Peyer's patch (tissue), 4 donors: ENCODE measurements at regions not wholly inside any gene's neighbourhood (a gene's known extent, or its start where the extent isn't known, plus 50 kb on each side); places are given as distances from the start of the nearest gene placed in this dataset.

Experiments used
- CTCF ChIP-seq, 6 experiments: fragments of 450-650 bp in 4 of 6; fragments of 200-600 bp in 2 of 6; sonication (generic) in 1 of 6; IDR thresholded peaks; one replicate each; pipeline ENCODE4 v1.5.1; 2017 to 2019; ENCODE audit warnings: antibody characterized with exemption in 6 of 6, mild to moderate bottlenecking in 3 of 6, moderate library complexity in 1 of 6
- POLR2A ChIP-seq, 2 donors: fragments of 450-650 bp; IDR thresholded peaks; one replicate each; pipeline ENCODE4 v1.5.1; 2017; ENCODE audit warnings: antibody characterized with exemption in 2 of 2, mild to moderate bottlenecking in 2 of 2, moderate library complexity in 2 of 2

GRCh38 chr10:121659236-121659635 lies 61.0 kb upstream of the FGFR2 start:
- TF ChIP-seq CTCF (IDR thresholded peaks at IDR 0.05) (no peak), POLR2A (IDR thresholded peaks at IDR 0.05) (no peak)
